ENCODE measurements at regions not wholly inside any gene's neighbourhood (a gene's known extent, or its start where the extent isn't known, plus 50 kb on each side); places are given as distances from the start of the nearest gene placed in this dataset.

GRCh38 chrX:113629326-113629725, 788.7 kb upstream of the AMOT start (continued):
- TF ChIP-seq KDM4B (IDR thresholded peaks at IDR 0.05; ENCODE audit: borderline replicate concordance in 2 of 2, low read depth in 1 of 2) = no peak
- no peak for TF ChIP-seq NEUROD1 (IDR thresholded peaks at IDR 0.05; ENCODE audit: borderline replicate concordance, low read depth, low read length, partially characterized antibody)
- TF ChIP-seq CEBPZ (IDR thresholded peaks at IDR 0.05; ENCODE audit: borderline replicate concordance, low read depth, low read length) = no peak
- TF ChIP-seq ZZZ3 (IDR thresholded peaks at IDR 0.05) = no peak
- no peak for TF ChIP-seq ZMIZ1 (IDR thresholded peaks at IDR 0.05; ENCODE audit: low read depth in 2 of 2, low read length in 2 of 2)

Data from K562 (cell line).